Endothelial cell of umbilical vein (primary cell): ENCODE measurements at regions not wholly inside any gene's neighbourhood (a gene's known extent, or its start where the extent isn't known, plus 50 kb on each side); places are given as distances from the start of the nearest gene placed in this dataset.

Experiments
- BruUV-seq: library from RNA; stranded (reverse); fragments of 400-500 nt; replicated peaks from 2 replicates; lab custom pipeline; 2021; lab: Mats Ljungman, UMichigan
- CTCF ChIA-PET: fragments of 300-600, 350-600 bp; sonication (Branson Sonifier 250); formaldehyde crosslinking; loops from one replicate; lab custom pipeline; 2021; ENCODE audit warnings: antibody characterized with exemption, inconsistent platforms; lab: Charles Lee
- POLR2A ChIA-PET: fragments of 300-600, 350-600 bp; sonication (Branson Sonifier 250); formaldehyde crosslinking; loops from one replicate; lab custom pipeline; 2021; ENCODE audit warnings: antibody characterized with exemption, inconsistent platforms; lab: Charles Lee
- DNase-seq: peaks from one replicate; pipeline ENCODE4 v3.0.0-alpha.2; 2011; ENCODE audit warnings: low read depth, low spot score
- FAIRE-seq: peaks from 2 replicates; lab custom pipeline; 2011; peaks lifted over from hg19 to GRCh38; lab: Jason Lieb, UNC
- H2AFZ ChIP-seq: 2 replicates; pipeline ENCODE4 v1.6.0; 2012; ENCODE audit warnings: low read depth, low read length, control low read depth, inconsistent platforms
- H3K27ac ChIP-seq: 2 replicates; pipeline ENCODE4 v1.5.1; 2011; ENCODE audit warnings: low read depth, mild to moderate bottlenecking, control low read depth, low read length, moderate library complexity; ENCODE audit not compliant: insufficient read depth
- H3K27me3 ChIP-seq, 2 experiments: 2 replicates each; pipeline versions ENCODE4 v1.6.0 to v1.6.1; 2011; ENCODE audit warnings: low read length in 2 of 2, mixed read lengths in 1 of 2; ENCODE audit not compliant: control insufficient read depth in 2 of 2, insufficient read depth in 2 of 2
- H3K36me3 ChIP-seq, 2 experiments: 2 replicates in 1 of 2; 3 replicates in 1 of 2; pipeline ENCODE4 v1.5.1; 2011; ENCODE audit warnings: low read length in 2 of 2, mild to moderate bottlenecking in 1 of 2, moderate library complexity in 1 of 2; ENCODE audit not compliant: control insufficient read depth in 2 of 2, insufficient read depth in 2 of 2; ENCODE audit errors: extremely low read depth in 1 of 2
- H3K4me1 ChIP-seq: 3 replicates; pipeline ENCODE4 v1.5.1; 2011; ENCODE audit warnings: mild to moderate bottlenecking, low read length; ENCODE audit not compliant: control insufficient read depth, insufficient read depth; ENCODE audit errors: extremely low read depth
- H3K4me2 ChIP-seq: 2 replicates; pipeline ENCODE4 v1.6.1; 2011; ENCODE audit warnings: low read length, control low read depth, mixed read lengths; ENCODE audit not compliant: insufficient read depth
- H3K4me3 ChIP-seq, 3 experiments: fragments of 200-600 bp in 1 of 3; sonication (generic), shearing (Covaris generic) in 1 of 3; replicated peaks in 1 of 3; 2 replicates each; pipeline ENCODE4 v1.5.1; 2011 to 2016; ENCODE audit warnings: control low read depth in 3 of 3, low read length in 3 of 3, mild to moderate bottlenecking in 2 of 3, inconsistent platforms in 1 of 3, low read depth in 1 of 3, moderate library complexity in 1 of 3; ENCODE audit not compliant: insufficient read depth in 1 of 3
- H3K79me2 ChIP-seq: 2 replicates; pipeline ENCODE4 v1.6.0; 2012; ENCODE audit warnings: low read length, inconsistent platforms; ENCODE audit not compliant: control insufficient read depth, insufficient read depth
- H3K9ac ChIP-seq: replicated peaks from 2 replicates; pipeline ENCODE3; 2011; ENCODE audit warnings: low read length, control low read depth; ENCODE audit not compliant: insufficient read depth; ENCODE audit errors: extremely low read depth
- H3K9me1 ChIP-seq: replicated peaks from 3 replicates; pipeline ENCODE4 v1.6.0; 2011; ENCODE audit warnings: mild to moderate bottlenecking, low read length; ENCODE audit not compliant: control insufficient read depth, insufficient read depth; ENCODE audit errors: extremely low read depth
- H3K9me3 ChIP-seq: replicated peaks from 2 replicates; pipeline ENCODE4 v1.5.1; 2012; ENCODE audit warnings: low read length, inconsistent platforms; ENCODE audit not compliant: control insufficient read depth, insufficient read depth
- H4K20me1 ChIP-seq: replicated peaks from 2 replicates; pipeline ENCODE3; 2011; ENCODE audit warnings: mild to moderate bottlenecking, low read length; ENCODE audit not compliant: control insufficient read depth, insufficient read depth; ENCODE audit errors: extremely low read depth
- CTCF ChIP-seq, 2 donors: IDR thresholded peaks; 1 replicate in 1 of 2; 2 replicates in 1 of 2; pipeline ENCODE4 v1.5.1; 2011; ENCODE audit warnings: low read length in 2 of 2, mild to moderate bottlenecking in 2 of 2, moderate library complexity in 2 of 2, control low read depth in 1 of 2, inconsistent platforms in 1 of 2, low read depth in 1 of 2; ENCODE audit not compliant: insufficient read depth in 1 of 2; ENCODE audit errors: extremely low read depth in 1 of 2
- EZH2 ChIP-seq: IDR thresholded peaks from 2 replicates; pipeline ENCODE4 v1.6.1; 2012; ENCODE audit warnings: borderline replicate concordance, low read depth, mild to moderate bottlenecking, moderate library complexity, low read length, inconsistent platforms; ENCODE audit not compliant: severe bottlenecking
- FOS ChIP-seq: IDR thresholded peaks from 2 replicates; pipeline ENCODE4 v1.6.1; 2011; ENCODE audit warnings: mild to moderate bottlenecking, low read length, moderate library complexity, borderline replicate concordance; ENCODE audit not compliant: insufficient read depth
- GATA2 ChIP-seq: IDR thresholded peaks from 2 replicates; pipeline ENCODE4 v1.7.0; 2011; ENCODE audit warnings: low read depth, mild to moderate bottlenecking, moderate library complexity, mixed read lengths, low read length; ENCODE audit not compliant: insufficient read length, insufficient read depth
- JUN ChIP-seq: IDR thresholded peaks from 2 replicates; pipeline ENCODE4 v1.6.1; 2011; ENCODE audit warnings: borderline replicate concordance, low read depth; ENCODE audit not compliant: insufficient read length, insufficient read depth
- MAX ChIP-seq: IDR thresholded peaks from 2 replicates; pipeline ENCODE4 v1.6.1; 2011; ENCODE audit not compliant: insufficient read depth, insufficient read length
- MYC ChIP-seq: IDR thresholded peaks from one replicate; pipeline ENCODE4 v1.6.1; 2011; ENCODE audit warnings: mild to moderate bottlenecking, low read depth, low read length
- POLR2A ChIP-seq: IDR thresholded peaks from 2 replicates; pipeline ENCODE4 v1.6.1; 2012; ENCODE audit warnings: low read depth, mild to moderate bottlenecking, control low read depth, low read length
- POLR2AphosphoS5 ChIP-seq: IDR thresholded peaks from 2 replicates; pipeline ENCODE4 v1.6.1; 2012; ENCODE audit warnings: low read depth, mild to moderate bottlenecking, control low read depth, low read length, moderate library complexity; ENCODE audit not compliant: insufficient read depth
- dilution Hi-C: fragments of 300-500 bp; cut with MboI; formaldehyde crosslinking; loops from one replicate; pipeline ENCODE4 v1.15.0; 2019; ENCODE audit warnings: low sequenced_read_pairs; ENCODE audit not compliant: extremely low pct_ligation_motif_present
- intact Hi-C: fragments of 100-400 bp; cut with micrococcal nuclease; formaldehyde crosslinking; loops from one replicate; pipeline ENCODE4 v1.10.0; 2022

GRCh38 chr7:49695971-49696370 lies 77.5 kb upstream of the VWC2 start:
- Histone ChIP-seq H3K9me3 (peaks cover 6% of the 10 kb centered on the region), H4K20me1 (no peaks in the 10 kb centered on the region), H3K9ac (no peak overlapping the region), H3K9me1 (no peaks in the 10 kb centered on the region), H3K36me3 (no peaks in the 10 kb centered on the region), H3K4me2 (no peak overlapping the region), H3K27ac (no peak overlapping the region), H3K4me1 (no peaks in the 10 kb centered on the region), H2AFZ (no peak overlapping the region), H3K79me2 (no peaks in the 10 kb centered on the region), H3K27me3 (no peaks in the 10 kb centered on the region), H3K4me3 (no peak overlapping the region)
- BruUV-seq = no TSS peak
- ChIA-PET POLR2A (no interaction called here), CTCF (no interaction called here)
- intact Hi-C loops (no loop called here), dilution Hi-C loops (no loop called here)
- TF ChIP-seq EZH2 = no peak
- no peak for TF ChIP-seq JUN
- no peak for TF ChIP-seq CTCF (IDR thresholded peaks at IDR 0.05; ENCODE audit: extremely low read depth in 1 of 2, insufficient read depth in 1 of 2, low read depth in 1 of 2, low read length in 2 of 2)
- no peak for TF ChIP-seq POLR2AphosphoS5
- no peak for TF ChIP-seq MAX
- TF ChIP-seq GATA2 = no peak
- no peak for TF ChIP-seq MYC
- TF ChIP-seq POLR2A = no peak
- no peak for TF ChIP-seq FOS
- DNase-seq = no peak
- no peak for FAIRE-seq
